ENCODE measurements at regions not wholly inside any gene's neighbourhood (a gene's known extent, or its start where the extent isn't known, plus 50 kb on each side); places are given as distances from the start of the nearest gene placed in this dataset.

DNA sequence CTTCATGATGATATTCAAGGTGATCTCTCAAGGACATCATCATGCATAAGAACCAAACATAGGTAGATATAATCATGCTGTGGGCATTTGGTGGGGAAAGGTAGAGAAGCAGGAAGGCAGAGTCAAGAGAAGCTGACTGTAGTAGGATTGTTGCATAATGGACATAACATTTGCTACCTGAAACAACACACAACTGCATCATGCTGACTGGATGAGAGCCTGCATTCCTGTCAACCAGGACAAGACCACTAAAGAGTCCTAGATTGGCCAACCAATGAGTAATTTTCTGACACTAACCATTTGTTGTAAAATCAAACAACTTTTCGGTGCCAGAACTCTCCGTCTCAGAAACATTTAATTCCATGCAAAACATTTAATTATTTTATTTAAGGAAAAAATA, 377.2 kb downstream of the PLPP3 start:
- TF ChIP-seq EZH2 (IDR thresholded peaks at IDR 0.05; ENCODE audit: low read depth, low read length, severe bottlenecking) = no peak
- TF ChIP-seq EGR1 (IDR thresholded peaks at IDR 0.05; ENCODE audit: borderline replicate concordance, low read depth, low read length) = no peak
- no peak for TF ChIP-seq CHD2 (IDR thresholded peaks at IDR 0.05; ENCODE audit: low read length)
- no peak for TF ChIP-seq ATF3 (IDR thresholded peaks at IDR 0.05; ENCODE audit: insufficient read depth, low read depth, low read length)
- no peak for TF ChIP-seq ZNF274 (IDR thresholded peaks at IDR 0.05; ENCODE audit: borderline replicate concordance, extremely low read depth, low read length)
- TF ChIP-seq CTCF (IDR thresholded peaks at IDR 0.05; ENCODE audit: control extremely low read depth in 1 of 3, insufficient read depth in 1 of 3, low read depth in 1 of 3, low read length in 3 of 3) = no peak
- no peak for TF ChIP-seq POLR2A (IDR thresholded peaks at IDR 0.05; ENCODE audit: control extremely low read depth in 1 of 2, low read depth in 2 of 2, low read length in 2 of 2)
